PC-3 (cell line): ENCODE measurements at regions not wholly inside any gene's neighbourhood (a gene's known extent, or its start where the extent isn't known, plus 50 kb on each side); places are given as distances from the start of the nearest gene placed in this dataset.

ENCODE experiments used
- EZH2 ChIP-seq: fragments of 300-600 bp; sonication (generic); IDR thresholded peaks from one replicate; pipeline ENCODE4 v1.6.1; 2017; ENCODE audit warnings: antibody characterized with exemption, mild to moderate bottlenecking, low read length; ENCODE audit not compliant: unreplicated experiment
- EZH2phosphoT487 ChIP-seq: fragments of 300-600 bp; sonication (generic); IDR thresholded peaks from 2 replicates; pipeline ENCODE4 v1.6.1; 2018; ENCODE audit warnings: mild to moderate bottlenecking, antibody characterized with exemption, low read length, borderline replicate concordance
- TF ChIP-seq, protein P1 (sequence below): fragments of 300-600 bp; sonication (generic); conservative IDR thresholded peaks from 2 replicates; pipeline ENCODE4 v1.5.1; 2017; ENCODE audit warnings: antibody characterized with exemption, low read depth, mild to moderate bottlenecking, low read length

DNA sequence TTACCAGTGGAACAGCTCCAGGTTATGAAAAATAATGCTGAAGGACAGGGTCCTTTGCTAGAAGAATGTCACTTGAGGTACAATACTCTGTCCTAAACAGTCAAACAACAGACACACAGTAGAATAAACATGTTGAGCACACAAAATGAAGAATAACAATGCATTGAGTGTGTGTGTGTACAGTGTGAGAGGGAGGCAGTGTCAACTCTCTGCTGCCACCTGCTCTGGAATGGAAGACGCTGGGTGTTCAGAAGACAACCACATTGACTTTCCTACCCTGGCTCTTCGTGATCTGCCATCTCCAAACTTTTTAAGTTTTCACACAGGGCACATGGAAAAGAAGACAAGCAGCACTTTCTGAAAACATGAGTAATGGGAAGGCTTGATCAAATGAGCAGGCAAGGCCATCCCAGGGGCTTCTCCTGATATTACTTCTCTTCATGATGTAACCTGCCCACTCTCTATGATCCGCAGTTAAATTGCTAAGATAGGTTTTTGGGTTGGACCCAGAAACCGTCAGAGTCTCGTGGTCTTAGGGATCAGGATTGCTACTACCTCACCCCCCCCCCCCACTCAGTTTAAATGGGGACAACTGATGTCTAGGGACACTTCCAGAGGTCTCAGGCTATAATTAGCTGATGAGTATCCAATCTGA lies 533.2 kb upstream of the TNP1 start:
- TF ChIP-seq EZH2 (no peak), EZH2phosphoT487 (no peak)
- TF ChIP-seq, protein P1, sequence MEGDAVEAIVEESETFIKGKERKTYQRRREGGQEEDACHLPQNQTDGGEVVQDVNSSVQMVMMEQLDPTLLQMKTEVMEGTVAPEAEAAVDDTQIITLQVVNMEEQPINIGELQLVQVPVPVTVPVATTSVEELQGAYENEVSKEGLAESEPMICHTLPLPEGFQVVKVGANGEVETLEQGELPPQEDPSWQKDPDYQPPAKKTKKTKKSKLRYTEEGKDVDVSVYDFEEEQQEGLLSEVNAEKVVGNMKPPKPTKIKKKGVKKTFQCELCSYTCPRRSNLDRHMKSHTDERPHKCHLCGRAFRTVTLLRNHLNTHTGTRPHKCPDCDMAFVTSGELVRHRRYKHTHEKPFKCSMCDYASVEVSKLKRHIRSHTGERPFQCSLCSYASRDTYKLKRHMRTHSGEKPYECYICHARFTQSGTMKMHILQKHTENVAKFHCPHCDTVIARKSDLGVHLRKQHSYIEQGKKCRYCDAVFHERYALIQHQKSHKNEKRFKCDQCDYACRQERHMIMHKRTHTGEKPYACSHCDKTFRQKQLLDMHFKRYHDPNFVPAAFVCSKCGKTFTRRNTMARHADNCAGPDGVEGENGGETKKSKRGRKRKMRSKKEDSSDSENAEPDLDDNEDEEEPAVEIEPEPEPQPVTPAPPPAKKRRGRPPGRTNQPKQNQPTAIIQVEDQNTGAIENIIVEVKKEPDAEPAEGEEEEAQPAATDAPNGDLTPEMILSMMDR = no peak
